ENCODE measurements at regions not wholly inside any gene's neighbourhood (a gene's known extent, or its start where the extent isn't known, plus 50 kb on each side); places are given as distances from the start of the nearest gene placed in this dataset.
"Not testable (repeated sequence)": the region's sequence is repeated elsewhere in the genome, so short reads cannot be mapped to it uniquely, and the experiment has no call there.

DNA sequence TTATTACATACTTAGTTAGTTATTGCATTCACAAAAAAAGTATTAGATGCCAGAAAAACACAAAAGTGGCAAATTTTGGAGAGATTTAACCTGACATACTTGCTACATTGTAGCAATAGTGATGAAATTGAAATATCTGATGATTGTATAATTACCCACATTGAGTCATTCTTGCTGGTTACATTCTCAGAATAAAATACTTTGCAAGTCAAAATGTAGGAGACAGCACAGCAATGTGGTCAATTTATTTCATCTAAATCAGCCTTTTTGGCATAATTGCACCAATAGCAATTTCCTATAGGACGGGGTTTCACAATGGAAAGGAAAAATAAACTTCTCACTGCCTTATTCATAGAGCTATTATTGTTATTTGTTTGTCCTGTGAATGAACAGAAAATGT is 125.0 kb upstream of the ETV6 start:
- intact Hi-C loops (cut with DNase I), result no loop called here
- no peak for ATAC-seq

DNA sequence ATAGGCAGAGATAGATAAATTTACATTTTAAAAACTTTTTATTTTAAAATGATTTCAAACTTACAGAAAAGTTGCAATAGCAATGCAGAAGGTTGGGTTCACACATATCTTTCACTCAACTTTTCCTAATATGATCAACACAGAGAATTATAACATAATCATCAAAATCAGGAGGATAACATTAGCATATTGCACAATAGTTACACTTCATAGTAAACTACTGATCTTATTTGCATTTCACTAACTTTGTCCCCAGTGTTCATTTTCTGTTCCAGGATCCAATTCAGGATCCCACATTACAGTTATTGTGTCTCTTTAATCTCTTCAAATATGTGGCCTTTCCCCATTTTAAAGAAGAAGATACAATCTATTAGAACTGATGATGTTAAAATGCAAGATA is 115.4 kb upstream of the ETV6 start:
- DNase-seq (ENCODE audit: missing footprints), result no peak
- no peak for ATAC-seq
- intact Hi-C loops (cut with DNase I), result no loop called here

More for the DNA sequence above, 125.0 kb upstream of the ETV6 start:
- DNase-seq (ENCODE audit: missing footprints), result no peak

DNA sequence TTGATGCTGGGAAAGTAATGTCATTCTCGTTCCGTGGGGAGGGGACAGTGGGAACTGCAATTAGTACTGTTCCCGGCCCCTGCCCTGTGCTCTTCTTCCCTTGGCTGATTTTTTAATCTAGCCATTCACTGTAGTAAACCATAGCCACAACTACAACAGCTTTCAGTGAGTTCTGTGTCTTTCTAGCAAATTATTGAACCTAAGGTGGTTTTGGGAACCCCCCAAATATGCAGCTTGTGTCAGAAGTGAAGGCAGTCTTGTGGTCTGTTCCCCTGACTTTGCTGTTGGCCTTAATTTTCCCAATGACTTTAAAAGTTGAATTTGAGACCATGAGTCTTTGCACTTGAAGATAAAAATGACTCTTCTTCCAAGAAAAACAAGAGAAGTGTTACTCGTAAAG is 114.3 kb upstream of the ETV6 start:
- DNase-seq (ENCODE audit: missing footprints) (no peak), ATAC-seq (no peak)
- intact Hi-C loops (cut with DNase I), result no loop called here

DNA sequence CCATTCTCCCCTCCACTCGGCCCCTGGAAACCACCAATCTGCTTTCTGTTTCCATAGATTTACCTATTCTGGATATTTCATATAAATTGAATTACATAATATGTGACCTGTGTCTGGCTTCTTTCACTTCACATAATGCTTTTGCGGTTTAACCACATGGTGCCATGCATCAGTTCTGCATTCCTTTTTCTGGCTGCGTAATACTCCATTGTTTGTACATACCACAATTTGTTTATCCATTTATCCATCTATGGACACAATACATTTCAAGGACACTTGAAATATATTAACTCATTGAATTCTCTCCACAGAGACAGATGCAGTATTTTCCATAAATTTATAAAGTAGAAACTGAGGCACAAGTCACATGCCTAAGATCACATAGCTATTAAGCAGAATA is 110.3 kb upstream of the ETV6 start:
- DNase-seq (ENCODE audit: missing footprints), result no peak
- intact Hi-C loops (cut with DNase I), result no loop called here
- no peak for ATAC-seq

DNA sequence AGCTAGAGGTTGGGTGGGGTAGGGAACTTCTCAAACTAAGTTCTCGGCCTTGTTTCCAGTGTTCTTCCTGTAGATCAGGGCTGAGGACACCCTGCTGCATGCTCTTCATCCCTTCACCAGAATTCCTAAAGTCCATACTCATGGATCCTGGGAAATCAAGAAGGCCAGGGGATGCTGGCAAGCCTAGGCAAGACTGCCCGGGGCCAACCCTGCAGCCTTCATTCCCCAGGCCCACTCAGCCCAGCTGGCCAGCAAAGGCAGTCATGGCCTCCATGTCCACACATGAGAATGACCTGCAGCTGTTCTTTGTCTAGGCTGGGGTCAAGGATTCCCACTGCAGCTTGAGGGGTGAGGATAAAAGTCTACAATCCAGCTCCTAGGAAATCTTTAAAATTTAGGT is 109.3 kb upstream of the ETV6 start:
- DNase-seq (ENCODE audit: missing footprints) (no peak), ATAC-seq (no peak)
- intact Hi-C loops (cut with DNase I), result no loop called here

DNA sequence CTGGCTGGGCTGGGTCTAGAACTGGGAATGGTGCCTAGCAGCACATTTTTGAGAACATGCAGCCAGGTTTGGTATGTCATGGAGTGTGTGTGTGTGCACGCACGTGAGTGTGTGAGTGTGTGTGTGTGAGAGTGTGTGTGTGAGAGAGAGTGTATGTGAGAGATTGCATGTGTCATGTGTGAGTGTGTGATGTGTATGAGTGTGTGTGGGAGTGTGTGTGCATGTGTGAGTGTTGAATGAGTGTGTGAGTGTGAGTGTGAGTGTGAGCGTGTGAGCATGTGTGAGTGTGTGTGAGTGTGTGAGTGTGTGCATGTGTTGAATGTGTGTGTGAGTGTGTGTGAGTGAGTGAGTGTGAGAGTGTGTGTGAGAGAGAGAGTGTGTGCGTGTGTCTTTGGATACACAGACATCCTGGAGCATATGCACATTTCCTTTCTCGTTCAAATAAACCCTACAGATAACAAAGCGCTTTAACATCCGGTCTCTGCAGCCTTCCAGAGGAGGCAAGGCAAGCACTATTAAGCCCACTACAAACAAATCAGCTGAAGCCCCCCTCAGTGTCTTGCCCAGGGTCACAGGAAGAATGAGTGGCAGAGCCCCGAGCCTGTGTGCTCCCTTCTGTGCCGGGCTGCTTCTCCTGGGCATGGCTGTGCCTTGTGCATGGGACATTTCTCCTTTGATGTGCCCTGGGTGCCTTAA is 108.7 kb upstream of the ETV6 start:
- intact Hi-C loops (cut with DNase I), result no loop called here
- DNase-seq (ENCODE audit: missing footprints) (no peak), ATAC-seq (no peak)

DNA sequence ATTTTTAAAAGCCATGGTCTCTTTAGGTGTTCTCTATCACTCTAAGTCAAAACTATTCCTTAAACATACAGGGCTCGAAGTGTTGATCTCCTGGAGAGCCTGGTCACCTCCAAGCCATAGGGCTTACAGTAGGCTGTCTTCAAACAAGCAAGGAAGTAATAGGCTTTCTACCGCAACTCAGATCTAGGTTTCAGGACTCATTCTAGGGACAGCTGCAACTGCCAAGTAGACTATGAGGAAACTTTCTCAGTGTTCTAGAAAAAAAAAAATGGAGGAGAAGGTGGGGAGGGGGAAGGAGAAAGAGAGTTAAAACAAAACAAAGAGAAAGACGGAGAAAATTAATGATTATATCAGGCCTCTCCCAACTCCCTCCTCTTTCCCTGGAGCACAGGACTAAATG is 106.9 kb upstream of the ETV6 start:
- DNase-seq (ENCODE audit: missing footprints) (no peak), ATAC-seq (no peak)
- intact Hi-C loops (cut with DNase I), result no loop called here

DNA sequence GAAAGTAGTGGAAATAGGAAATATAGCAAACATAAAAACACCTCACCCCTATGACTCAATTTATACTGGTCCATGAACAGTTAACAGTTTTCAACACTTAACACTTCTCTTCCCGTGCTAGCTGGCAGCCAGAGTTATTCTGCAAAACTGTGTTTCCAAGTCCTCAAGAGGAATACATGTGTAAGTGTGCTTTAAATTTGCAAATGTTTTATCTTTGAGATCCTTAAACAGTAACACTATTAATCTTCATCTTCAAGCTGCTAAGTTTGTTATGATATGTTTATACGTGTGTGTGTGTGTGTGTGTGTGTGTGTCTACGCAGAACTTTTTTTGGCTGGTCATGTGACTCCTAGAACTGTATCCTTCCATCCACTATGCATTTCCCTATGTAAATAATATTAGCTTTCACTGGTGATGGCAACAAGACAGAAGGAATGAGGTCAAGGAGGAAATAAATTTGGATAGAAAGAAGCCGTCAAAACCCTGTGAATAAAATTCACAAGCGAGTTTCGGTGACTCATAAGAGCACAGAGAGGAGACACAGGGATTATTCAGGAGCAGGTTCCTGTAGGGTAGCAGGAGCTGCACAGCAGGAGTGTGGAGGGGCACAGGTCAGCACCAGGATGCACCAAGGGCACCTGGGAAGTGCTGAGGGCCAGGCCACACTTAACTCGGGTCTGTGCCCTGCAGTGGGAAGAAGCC is 105.9 kb upstream of the ETV6 start:
- ATAC-seq, result no peak
- intact Hi-C loops (cut with DNase I), result no loop called here

DNA sequence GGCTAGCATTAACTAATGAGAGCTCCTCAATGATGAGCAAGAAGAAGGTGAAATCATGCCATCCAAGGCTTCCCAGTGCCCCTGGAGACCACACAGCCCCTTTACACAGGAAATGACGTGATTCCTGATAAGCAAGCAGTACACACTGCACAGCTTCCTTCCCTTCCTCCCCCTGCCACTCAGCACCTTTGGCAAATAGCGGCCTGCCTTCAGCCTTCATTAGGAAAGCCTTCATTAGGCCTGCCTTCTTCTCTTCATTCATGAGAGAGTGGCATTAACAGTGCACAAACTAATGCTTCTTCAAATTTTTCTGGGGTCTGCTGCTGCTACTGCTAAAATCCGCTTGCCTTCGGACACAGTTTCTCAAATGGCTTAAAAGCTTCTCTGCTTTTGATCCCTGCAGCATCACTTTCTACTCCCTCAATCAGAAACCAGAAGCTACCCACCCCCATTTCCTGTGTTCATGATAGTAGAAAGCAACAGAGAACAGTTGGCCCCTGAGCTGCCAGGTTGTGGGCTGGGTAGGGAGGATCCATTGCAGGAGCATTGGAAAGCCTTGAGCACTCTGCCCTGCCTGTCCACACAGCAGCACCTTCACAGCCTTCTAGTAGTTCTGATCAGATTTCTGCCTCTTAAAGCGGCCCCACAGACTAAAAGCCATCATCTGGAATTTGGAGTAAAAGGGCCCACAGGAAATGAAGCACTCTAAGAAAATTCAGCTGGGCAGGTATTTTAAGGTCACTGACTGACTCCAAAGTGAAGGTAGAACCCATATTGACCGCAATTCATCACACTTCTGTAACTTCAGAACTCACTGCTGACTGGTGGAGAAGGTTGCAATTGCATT is 103.8 kb upstream of the ETV6 start:
- intact Hi-C loops (cut with DNase I), result no loop called here
- no peak for DNase-seq (ENCODE audit: missing footprints)
- peak; percentile 39 for ATAC-seq

More for the DNA sequence above, 105.9 kb upstream of the ETV6 start:
- DNase-seq (ENCODE audit: missing footprints), result no peak

DNA sequence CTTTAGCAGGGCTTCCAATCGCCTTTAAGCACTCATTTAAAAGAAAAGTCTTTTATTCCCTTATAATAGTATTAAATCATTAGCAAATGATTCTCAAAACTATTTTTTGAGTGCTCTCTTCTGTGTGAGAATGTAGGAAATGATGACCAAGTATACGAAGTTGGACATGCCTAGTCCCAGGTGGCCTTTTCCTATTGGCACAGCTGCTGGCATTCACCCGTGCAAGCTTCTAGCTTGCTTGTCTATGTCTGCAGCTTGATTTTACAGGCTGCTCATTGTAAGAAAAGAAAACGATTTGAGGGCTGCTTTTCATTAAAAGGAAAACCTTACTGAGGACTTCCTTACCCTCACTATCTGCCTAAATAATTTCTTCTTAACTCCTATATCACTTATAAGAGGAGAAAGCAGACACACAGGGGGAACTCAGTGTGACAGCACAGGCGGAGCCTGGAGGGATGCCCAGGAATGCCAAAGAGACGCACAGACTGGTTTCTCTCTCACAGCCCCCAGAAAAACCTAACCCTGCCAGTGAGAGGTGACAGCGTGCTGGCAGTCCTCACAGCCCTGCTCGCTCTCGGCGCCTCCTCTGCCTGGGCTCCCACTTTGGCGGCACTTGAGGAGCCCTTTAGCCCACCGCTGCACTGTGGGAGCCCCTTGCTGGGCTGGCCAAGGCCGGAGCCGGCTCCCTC is 102.7 kb upstream of the ETV6 start:
- intact Hi-C loops (cut with DNase I), result not testable (repeated sequence)
- DNase-seq (ENCODE audit: missing footprints), result peak; percentile 68

DNA sequence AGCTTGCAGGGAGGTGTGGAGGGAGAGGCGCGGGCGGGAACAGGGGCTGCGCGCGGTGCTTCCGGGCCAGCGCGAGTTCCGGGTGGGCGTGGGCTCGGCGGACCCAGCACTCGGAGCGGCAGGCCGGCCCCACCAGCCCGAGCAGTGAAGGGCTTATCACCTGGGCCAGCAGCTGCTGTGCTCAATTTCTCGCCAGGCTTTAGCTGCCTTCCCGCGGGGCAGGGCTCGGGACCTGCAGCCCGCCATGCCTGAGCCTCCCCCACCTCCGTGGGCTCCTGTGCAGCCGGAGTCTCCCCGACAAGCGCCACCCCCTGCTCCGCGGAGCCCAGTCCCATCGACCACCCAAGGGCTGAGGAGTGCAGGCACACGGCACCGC is 102.2 kb upstream of the ETV6 start:
- DNase-seq (ENCODE audit: missing footprints); intact Hi-C loops (cut with DNase I); ATAC-seq: not testable (repeated sequence)

More for the DNA sequence above, 102.7 kb upstream of the ETV6 start:
- peak; percentile 87 for ATAC-seq

DNA sequence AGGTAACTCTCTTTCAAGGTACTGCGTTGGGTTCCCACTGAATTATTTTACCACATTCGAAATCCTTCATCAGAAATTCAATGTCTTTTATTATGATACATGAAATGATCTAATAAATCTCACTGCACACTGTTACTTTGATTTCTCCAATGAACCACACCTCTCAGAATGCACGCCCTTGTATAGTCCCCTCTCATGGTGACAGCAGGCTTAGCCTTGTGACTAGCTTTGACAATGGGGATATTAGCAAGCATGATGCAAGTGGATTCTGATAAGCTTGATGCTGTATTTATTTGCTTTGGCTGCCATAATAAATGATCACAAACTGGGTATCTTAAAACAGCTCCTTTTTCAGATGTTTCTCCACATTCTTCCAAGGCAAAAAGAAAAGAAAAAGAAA is 100.4 kb upstream of the ETV6 start:
- intact Hi-C loops (cut with DNase I), result no loop called here
- DNase-seq (ENCODE audit: missing footprints), result no peak
- no peak for ATAC-seq

DNA sequence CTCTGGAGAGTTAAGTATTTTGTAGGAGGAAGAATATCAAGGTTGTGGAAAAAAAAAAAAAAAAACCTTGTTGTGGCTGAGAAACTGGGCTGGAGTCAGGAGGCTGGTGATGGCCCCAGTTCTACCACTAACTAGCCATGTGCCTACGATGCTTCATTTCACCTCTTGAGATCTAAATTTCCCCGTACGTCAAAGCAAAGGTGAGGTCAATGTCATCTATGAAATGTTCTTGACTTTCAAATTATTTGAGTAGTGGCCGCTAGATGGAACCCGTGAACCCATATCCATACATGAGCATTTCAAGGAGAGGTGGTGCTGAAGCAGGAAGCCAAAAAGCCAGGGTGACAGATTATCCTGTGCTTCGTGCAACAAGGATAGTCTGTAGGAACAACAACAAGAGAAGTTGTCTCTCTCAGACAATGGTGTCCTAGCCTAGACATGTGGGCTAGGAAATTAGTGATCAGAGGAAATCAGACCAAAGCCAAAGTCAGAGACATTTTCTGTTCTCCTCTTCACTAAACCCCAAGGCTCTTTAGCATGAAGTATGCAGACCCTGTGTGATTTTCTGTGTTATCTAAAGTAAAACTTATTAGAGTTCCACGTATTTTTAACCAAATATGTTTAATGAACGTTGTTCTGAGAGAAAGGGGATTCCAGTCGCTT is 95.5 kb upstream of the ETV6 start:
- intact Hi-C loops (cut with DNase I), result no loop called here
- no peak for DNase-seq (ENCODE audit: missing footprints)
- ATAC-seq, result no peak

DNA sequence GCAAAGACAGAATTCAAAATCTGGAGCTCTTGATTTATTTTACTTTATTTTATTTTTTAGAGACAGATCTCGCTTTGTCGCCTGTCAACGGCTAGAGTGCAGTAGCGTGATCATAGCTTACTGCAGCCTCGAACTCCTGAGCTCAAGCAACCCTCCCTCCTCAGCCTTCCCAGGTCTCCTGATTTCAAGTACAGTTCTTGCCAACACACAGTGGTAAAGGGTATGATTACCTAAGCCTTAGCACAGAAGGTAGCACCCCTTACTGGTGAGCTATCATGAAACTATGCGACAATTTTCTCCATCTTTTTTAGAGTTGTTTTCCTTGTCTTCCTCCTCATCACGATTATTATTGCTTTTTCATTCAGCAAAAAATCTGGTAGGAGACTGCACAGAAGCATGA is 94.3 kb upstream of the ETV6 start:
- intact Hi-C loops (cut with DNase I), result no loop called here
- ATAC-seq, result no peak
- no peak for DNase-seq (ENCODE audit: missing footprints)

DNA sequence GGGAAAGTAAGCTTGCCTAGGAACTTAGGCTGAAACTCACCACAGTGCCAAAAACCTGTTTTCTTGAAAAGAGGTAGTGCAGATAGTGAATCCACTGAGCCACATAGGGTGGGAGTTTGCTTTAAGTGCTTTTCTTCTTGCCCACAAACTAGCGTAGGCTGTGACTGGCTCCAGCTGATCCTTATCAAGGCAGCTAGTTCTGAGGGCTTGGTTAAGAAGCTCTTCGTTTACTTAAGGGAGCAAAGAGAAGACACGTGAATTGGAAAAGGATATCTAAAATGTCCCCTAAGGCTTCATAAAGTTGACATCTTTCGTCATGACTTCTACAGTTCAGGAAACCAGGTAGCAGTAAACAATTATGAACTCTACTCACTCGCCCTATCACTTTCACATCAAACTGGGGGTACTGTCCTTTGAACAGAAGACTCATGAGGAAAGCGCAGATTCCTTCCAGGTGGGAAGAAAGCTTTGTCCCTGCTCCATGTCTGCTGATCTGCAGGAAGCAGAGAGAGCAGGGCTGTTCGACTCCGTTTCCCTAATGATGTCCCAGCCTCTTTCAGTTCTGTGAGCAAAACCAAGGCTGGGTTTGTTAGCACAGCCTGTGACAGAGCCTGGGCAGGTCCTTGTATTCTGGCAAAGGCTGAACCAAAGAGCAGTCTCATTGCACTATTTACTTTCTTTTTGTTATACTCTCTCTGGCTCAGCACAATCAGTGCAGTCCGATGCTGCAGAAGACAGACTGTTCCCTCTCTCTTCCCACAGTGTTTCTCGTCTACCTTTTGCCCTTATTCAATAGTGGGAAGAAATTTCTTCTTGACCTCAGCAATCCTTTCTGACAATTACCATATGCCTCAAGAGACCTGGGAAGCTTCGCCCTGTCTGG is 93.5 kb upstream of the ETV6 start:
- peak; percentile 59 for ATAC-seq
- no peak for DNase-seq (ENCODE audit: missing footprints)
- intact Hi-C loops (cut with DNase I), result no loop called here

DNA sequence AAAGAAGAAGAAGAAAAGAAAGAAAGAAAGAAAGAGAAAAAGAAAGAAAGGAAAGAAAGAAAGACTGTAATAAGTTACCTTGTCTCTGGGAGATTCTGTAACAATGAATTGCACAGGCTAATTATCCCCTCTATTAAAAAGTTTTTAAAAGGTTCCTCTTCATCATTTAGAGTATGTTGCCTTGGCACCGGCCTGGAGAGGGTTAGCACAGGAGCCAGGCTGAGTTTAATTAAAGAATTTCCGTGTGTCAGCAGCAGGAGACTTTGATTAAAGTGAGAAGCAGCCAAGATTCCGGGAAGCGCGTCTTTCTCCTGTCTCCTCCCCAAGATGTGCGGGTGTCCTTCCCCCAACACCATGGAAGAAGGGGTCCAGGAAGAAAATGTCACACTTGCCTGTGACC is 92.8 kb upstream of the ETV6 start:
- intact Hi-C loops (cut with DNase I), result no loop called here
- ATAC-seq, result no peak

DNA sequence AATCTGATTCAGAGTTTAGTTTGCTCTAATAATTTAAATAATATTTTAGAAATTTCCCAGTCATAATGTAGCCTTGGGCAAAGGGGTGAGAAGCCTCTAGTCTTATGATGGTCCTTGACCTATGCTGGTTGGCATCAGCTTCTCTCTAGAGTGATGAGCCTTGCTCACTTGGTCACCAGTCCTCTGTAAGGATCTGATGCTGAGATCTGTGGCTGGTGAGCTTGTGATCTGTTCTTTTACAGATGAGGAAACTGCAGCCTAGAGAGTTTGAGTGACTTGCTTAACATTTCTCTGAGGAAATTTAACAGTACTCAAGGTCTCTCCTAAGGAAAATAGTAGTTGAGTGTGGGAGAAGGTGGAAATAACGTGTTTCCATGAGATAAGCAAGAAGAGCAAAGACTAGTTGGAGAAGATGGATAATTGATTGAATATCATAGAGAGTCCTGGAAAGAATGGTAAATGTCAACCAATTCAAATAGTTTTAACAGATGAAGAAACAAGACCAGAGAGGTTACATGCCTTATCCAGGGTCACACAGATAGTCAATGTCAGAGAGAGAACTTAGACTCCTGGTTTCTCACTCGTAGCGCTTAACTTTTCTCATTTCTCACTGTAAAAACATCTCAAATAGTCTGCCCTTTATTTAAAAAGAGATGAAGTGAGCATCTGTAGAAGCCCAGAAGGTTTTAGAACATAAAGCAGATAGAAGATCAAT is 89.7 kb upstream of the ETV6 start:
- intact Hi-C loops (cut with DNase I), result no loop called here
- DNase-seq (ENCODE audit: missing footprints), result no peak
- ATAC-seq, result no peak

More for the DNA sequence above, 92.8 kb upstream of the ETV6 start:
- DNase-seq (ENCODE audit: missing footprints), result no peak
